Activated B cell treated with CpG ODN at 0.5 μM for 24 hours (primary cell): ENCODE measurements at regions not wholly inside any gene's neighbourhood (a gene's known extent, or its start where the extent isn't known, plus 50 kb on each side); places are given as distances from the start of the nearest gene placed in this dataset.

Experiments
- ATAC-seq: fragments of 200-7000 bp; cut with Tn5 transposase; one replicate; pipeline ENCODE4 v1.10.0; 2021; ENCODE audit warnings: low read depth, mild to moderate bottlenecking, moderate library complexity
- CTCF ChIA-PET: fragments of 350-600 bp; sonication (Branson Sonifier 250); formaldehyde crosslinking; loops from one replicate; lab custom pipeline; 2021; ENCODE audit warnings: antibody characterized with exemption; lab: Charles Lee
- POLR2A ChIA-PET: fragments of 350-600 bp; sonication (Branson Sonifier 250); formaldehyde crosslinking; loops from one replicate; lab custom pipeline; 2021; ENCODE audit warnings: antibody characterized with exemption; lab: Charles Lee
- DNase-seq: peaks from one replicate; pipeline ENCODE4 v3.0.0; 2022
- H3K27ac Mint-ChIP-seq: one replicate; pipeline ENCODE4 v1.8.0; 2020; ENCODE audit warnings: mixed read lengths
- H3K27me3 Mint-ChIP-seq: one replicate; pipeline ENCODE4 v1.8.0; 2021; ENCODE audit warnings: mixed read lengths
- H3K36me3 Mint-ChIP-seq: one replicate; pipeline ENCODE4 v1.8.0; 2021; ENCODE audit warnings: low read depth, mixed read lengths
- H3K4me1 Mint-ChIP-seq: one replicate; pipeline ENCODE4 v1.8.0; 2021; ENCODE audit warnings: mixed read lengths
- H3K4me3 Mint-ChIP-seq: one replicate; pipeline ENCODE4 v1.8.0; 2020; ENCODE audit warnings: mild to moderate bottlenecking, mixed read lengths
- H3K9me3 Mint-ChIP-seq: one replicate; pipeline ENCODE4 v1.8.0; 2020; ENCODE audit warnings: mixed read lengths
- intact Hi-C: fragments of 100-400 bp; cut with micrococcal nuclease; formaldehyde crosslinking; loops from one replicate; pipeline ENCODE4 v1.15.1; 2024
- TF ChIP-seq, protein P1 (sequence below): fragments of 200-600 bp; IDR thresholded peaks from one replicate; pipeline ENCODE4 v1.8.0; 2022; ENCODE audit warnings: antibody characterized with exemption, mild to moderate bottlenecking

DNA sequence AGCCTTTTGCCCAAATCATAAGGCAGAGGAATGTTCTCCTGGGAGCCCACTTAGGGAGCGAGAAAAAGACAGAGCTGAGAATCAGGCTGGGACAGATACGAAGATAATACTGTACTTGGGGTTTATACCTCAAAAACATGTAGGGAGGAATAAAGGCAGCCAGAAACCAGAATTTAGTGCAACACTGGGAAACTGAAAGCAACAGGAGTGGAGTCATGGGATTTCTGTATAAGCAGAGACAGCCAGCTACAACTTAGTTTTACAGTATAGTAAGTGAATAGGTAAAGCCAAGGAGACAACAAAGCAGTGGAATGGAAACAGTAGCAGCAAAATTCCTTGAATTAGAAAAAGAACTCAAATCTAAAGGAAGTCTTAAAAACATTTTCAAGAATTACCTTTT, 413.2 kb downstream of the FAT4 start:
- ATAC-seq (no peak), DNase-seq (no peak)
- Mint-ChIP-seq H3K4me3 (no peak overlapping the region), H3K27me3 (no peaks in the 10 kb centered on the region), H3K9me3 (peaks cover 4% of the 10 kb centered on the region), H3K36me3 (no peaks in the 10 kb centered on the region), H3K4me1 (no peaks in the 10 kb centered on the region), H3K27ac (no peak overlapping the region)
- ChIA-PET POLR2A (no interaction called here), CTCF (no interaction called here)
- intact Hi-C loops = no loop called here
- TF ChIP-seq, protein P1, sequence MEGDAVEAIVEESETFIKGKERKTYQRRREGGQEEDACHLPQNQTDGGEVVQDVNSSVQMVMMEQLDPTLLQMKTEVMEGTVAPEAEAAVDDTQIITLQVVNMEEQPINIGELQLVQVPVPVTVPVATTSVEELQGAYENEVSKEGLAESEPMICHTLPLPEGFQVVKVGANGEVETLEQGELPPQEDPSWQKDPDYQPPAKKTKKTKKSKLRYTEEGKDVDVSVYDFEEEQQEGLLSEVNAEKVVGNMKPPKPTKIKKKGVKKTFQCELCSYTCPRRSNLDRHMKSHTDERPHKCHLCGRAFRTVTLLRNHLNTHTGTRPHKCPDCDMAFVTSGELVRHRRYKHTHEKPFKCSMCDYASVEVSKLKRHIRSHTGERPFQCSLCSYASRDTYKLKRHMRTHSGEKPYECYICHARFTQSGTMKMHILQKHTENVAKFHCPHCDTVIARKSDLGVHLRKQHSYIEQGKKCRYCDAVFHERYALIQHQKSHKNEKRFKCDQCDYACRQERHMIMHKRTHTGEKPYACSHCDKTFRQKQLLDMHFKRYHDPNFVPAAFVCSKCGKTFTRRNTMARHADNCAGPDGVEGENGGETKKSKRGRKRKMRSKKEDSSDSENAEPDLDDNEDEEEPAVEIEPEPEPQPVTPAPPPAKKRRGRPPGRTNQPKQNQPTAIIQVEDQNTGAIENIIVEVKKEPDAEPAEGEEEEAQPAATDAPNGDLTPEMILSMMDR = no peak

DNA sequence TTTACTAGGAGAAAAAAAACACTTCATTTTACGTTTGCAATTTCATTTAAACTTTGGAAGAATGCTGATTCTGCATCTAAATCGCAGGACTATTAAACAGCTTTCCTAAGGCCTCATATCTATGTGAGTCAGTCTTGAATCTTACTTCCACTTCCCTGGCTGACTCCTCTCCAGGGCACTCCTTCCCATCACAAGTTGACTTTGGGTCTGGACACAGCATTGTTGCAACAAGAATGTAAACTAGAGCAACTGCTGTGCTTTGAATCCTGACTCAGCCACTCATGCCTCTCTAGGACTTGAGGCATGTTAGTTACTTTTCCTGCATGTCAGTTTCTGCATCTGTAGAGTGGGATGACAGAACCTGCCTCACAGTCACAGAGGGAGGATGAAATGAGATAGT, 413.8 kb downstream of the FAT4 start:
- ATAC-seq (no peak), DNase-seq (no peak)
- Mint-ChIP-seq H3K4me3 (no peak overlapping the region), H3K9me3 (peaks cover 4% of the 10 kb centered on the region), H3K4me1 (no peaks in the 10 kb centered on the region), H3K27me3 (no peaks in the 10 kb centered on the region), H3K27ac (no peak overlapping the region), H3K36me3 (no peaks in the 10 kb centered on the region)
- ChIA-PET POLR2A (no interaction called here), CTCF (no interaction called here)
- intact Hi-C loops = no loop called here
- TF ChIP-seq, protein P1 = no peak

GRCh38 chr4:125729171-125729570, 414.4 kb downstream of the FAT4 start:
- H3K36me3 Mint-ChIP-seq = no peaks in the 10 kb centered on the region

GRCh38 chr4:125732632-125733031, 417.9 kb downstream of the FAT4 start:
- TF ChIP-seq, protein P1 = no peak
- Mint-ChIP-seq H3K4me1 (no peaks in the 10 kb centered on the region), H3K27ac (no peak overlapping the region), H3K36me3 (no peaks in the 10 kb centered on the region), H3K9me3 (peaks cover 4% of the 10 kb centered on the region), H3K4me3 (no peak overlapping the region), H3K27me3 (no peaks in the 10 kb centered on the region)
- no peak for ATAC-seq
- no peak for DNase-seq
- CTCF ChIA-PET = no interaction called here
- intact Hi-C loops = no loop called here
- POLR2A ChIA-PET = no interaction called here

More at GRCh38 chr4:125729171-125729570, 414.4 kb downstream of the FAT4 start:
- ATAC-seq = no peak
- DNase-seq = no peak
- intact Hi-C loops = no loop called here
- no peak overlapping the region for H3K4me3 Mint-ChIP-seq
- H3K27me3 Mint-ChIP-seq = no peaks in the 10 kb centered on the region
- ChIA-PET POLR2A (no interaction called here), CTCF (no interaction called here)
- H3K9me3 Mint-ChIP-seq = peaks cover 4% of the 10 kb centered on the region
- H3K27ac Mint-ChIP-seq = no peak overlapping the region
- no peaks in the 10 kb centered on the region for H3K4me1 Mint-ChIP-seq
- TF ChIP-seq, protein P1 = no peak

DNA sequence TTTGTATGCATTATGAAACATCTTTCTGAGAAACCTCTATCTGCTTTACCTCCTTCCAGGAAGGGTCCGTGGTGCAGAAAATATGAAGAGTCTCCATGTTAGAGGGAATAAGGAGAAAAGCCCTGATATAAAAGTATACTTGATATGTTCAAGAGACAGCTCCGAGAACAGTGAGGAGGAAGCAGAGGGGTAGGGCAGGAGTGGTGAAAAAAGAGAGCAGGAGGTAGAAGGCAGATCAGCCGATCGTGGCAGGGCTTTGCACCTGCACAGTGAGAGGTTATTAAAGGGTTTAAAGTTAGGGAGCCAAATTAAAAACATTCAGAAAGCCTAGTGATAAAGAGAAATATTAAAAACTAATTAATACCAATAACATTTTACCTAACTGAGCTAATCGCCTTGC, 419.7 kb downstream of the FAT4 start:
- POLR2A ChIA-PET = no interaction called here
- no peaks in the 10 kb centered on the region for H3K27me3 Mint-ChIP-seq
- peaks cover 4% of the 10 kb centered on the region for H3K9me3 Mint-ChIP-seq
- ATAC-seq = no peak
- H3K27ac Mint-ChIP-seq = no peak overlapping the region
- CTCF ChIA-PET = no interaction called here
- no peaks in the 10 kb centered on the region for H3K4me1 Mint-ChIP-seq
- H3K4me3 Mint-ChIP-seq = no peak overlapping the region
- intact Hi-C loops = no loop called here
- TF ChIP-seq, protein P1 = no peak
- no peaks in the 10 kb centered on the region for H3K36me3 Mint-ChIP-seq
- DNase-seq = no peak
